WTC11 (cell line): ENCODE measurements at regions not wholly inside any gene's neighbourhood (a gene's known extent, or its start where the extent isn't known, plus 50 kb on each side); places are given as distances from the start of the nearest gene placed in this dataset.

Experiments used
- CREM ChIP-seq: sonication (generic); formaldehyde crosslinking; IDR thresholded peaks from 2 replicates; pipeline ENCODE4 v1.8.1; 2022; ENCODE audit warnings: mild to moderate bottlenecking, missing genetic modification reagents, moderate library complexity
- IRF2 ChIP-seq: sonication (generic); formaldehyde crosslinking; IDR thresholded peaks from 2 replicates; pipeline ENCODE4 v1.8.0; 2022; ENCODE audit warnings: low read depth, missing genetic modification reagents, borderline replicate concordance
- NFE2L1 ChIP-seq: sonication (generic); formaldehyde crosslinking; IDR thresholded peaks from 2 replicates; pipeline ENCODE4 v1.8.1; 2023; ENCODE audit warnings: missing genetic modification reagents
- PREB ChIP-seq: sonication (generic); formaldehyde crosslinking; IDR thresholded peaks from 2 replicates; pipeline ENCODE4 v1.8.1; 2022; ENCODE audit warnings: mild to moderate bottlenecking, missing genetic modification reagents, moderate library complexity, borderline replicate concordance
- TCF7 ChIP-seq: sonication (generic); formaldehyde crosslinking; IDR thresholded peaks from 2 replicates; pipeline ENCODE4 v1.8.0; 2022; ENCODE audit warnings: mild to moderate bottlenecking, low read depth, missing genetic modification reagents, moderate library complexity
- ZNF263 ChIP-seq: sonication (generic); formaldehyde crosslinking; IDR thresholded peaks from 2 replicates; pipeline ENCODE4 v1.8.1; 2022; ENCODE audit warnings: low read depth, mild to moderate bottlenecking, moderate library complexity, missing genetic modification reagents
- ZNF512 ChIP-seq: sonication (generic); formaldehyde crosslinking; IDR thresholded peaks from 2 replicates; pipeline ENCODE4 v1.8.1; 2022; ENCODE audit warnings: missing genetic modification reagents, borderline replicate concordance
- TF ChIP-seq, protein P1 (sequence below): sonication (generic); formaldehyde crosslinking; IDR thresholded peaks from 2 replicates; pipeline ENCODE4 v1.8.0; 2023; ENCODE audit warnings: mild to moderate bottlenecking, missing genetic modification reagents
- TF ChIP-seq, protein P2 (sequence below): sonication (generic); formaldehyde crosslinking; IDR thresholded peaks from 2 replicates; pipeline ENCODE4 v1.8.1; 2023; ENCODE audit warnings: mild to moderate bottlenecking, missing genetic modification reagents
- TF ChIP-seq, protein P3 (sequence below): sonication (generic); formaldehyde crosslinking; IDR thresholded peaks from 2 replicates; pipeline ENCODE4 v1.8.0; 2022; ENCODE audit warnings: mild to moderate bottlenecking, missing genetic modification reagents
- TF ChIP-seq, protein P4 (sequence below): sonication (generic); formaldehyde crosslinking; IDR thresholded peaks from 2 replicates; pipeline ENCODE4 v1.8.0; 2022; ENCODE audit warnings: mild to moderate bottlenecking, missing genetic modification reagents

DNA sequence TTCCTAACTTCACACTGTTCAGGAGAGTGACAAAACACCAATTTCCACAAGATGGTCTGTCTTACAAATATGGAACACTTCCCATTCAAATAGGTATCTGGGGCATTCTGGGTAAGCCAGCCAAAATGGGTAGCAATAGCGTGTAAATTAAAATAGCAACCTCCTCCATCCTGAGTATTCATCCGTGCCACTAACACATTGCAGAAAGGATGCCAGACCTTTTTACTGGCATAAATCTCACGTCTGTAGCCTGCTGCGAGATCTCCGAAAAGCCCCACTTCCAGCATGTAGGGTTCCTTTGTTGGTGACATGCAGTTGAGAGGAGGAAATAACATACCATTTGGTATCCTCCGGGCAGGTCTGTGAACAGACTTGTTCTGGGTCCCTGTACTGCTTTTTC, 52.7 kb upstream of the RAI2 start (continued):
- TF ChIP-seq, protein P1, sequence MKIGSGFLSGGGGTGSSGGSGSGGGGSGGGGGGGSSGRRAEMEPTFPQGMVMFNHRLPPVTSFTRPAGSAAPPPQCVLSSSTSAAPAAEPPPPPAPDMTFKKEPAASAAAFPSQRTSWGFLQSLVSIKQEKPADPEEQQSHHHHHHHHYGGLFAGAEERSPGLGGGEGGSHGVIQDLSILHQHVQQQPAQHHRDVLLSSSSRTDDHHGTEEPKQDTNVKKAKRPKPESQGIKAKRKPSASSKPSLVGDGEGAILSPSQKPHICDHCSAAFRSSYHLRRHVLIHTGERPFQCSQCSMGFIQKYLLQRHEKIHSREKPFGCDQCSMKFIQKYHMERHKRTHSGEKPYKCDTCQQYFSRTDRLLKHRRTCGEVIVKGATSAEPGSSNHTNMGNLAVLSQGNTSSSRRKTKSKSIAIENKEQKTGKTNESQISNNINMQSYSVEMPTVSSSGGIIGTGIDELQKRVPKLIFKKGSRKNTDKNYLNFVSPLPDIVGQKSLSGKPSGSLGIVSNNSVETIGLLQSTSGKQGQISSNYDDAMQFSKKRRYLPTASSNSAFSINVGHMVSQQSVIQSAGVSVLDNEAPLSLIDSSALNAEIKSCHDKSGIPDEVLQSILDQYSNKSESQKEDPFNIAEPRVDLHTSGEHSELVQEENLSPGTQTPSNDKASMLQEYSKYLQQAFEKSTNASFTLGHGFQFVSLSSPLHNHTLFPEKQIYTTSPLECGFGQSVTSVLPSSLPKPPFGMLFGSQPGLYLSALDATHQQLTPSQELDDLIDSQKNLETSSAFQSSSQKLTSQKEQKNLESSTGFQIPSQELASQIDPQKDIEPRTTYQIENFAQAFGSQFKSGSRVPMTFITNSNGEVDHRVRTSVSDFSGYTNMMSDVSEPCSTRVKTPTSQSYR: no peak
- TF ChIP-seq TCF7 (CRISPR knock-in tag) (no peak), PREB (CRISPR knock-in tag) (no peak), ZNF263 (no peak), CREM (CRISPR knock-in tag) (no peak), ZNF512 (CRISPR knock-in tag) (no peak), IRF2 (CRISPR knock-in tag) (no peak), NFE2L1 (no peak)
- TF ChIP-seq, protein P2, sequence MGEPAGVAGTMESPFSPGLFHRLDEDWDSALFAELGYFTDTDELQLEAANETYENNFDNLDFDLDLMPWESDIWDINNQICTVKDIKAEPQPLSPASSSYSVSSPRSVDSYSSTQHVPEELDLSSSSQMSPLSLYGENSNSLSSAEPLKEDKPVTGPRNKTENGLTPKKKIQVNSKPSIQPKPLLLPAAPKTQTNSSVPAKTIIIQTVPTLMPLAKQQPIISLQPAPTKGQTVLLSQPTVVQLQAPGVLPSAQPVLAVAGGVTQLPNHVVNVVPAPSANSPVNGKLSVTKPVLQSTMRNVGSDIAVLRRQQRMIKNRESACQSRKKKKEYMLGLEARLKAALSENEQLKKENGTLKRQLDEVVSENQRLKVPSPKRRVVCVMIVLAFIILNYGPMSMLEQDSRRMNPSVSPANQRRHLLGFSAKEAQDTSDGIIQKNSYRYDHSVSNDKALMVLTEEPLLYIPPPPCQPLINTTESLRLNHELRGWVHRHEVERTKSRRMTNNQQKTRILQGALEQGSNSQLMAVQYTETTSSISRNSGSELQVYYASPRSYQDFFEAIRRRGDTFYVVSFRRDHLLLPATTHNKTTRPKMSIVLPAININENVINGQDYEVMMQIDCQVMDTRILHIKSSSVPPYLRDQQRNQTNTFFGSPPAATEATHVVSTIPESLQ: no peak
- TF ChIP-seq, protein P3, sequence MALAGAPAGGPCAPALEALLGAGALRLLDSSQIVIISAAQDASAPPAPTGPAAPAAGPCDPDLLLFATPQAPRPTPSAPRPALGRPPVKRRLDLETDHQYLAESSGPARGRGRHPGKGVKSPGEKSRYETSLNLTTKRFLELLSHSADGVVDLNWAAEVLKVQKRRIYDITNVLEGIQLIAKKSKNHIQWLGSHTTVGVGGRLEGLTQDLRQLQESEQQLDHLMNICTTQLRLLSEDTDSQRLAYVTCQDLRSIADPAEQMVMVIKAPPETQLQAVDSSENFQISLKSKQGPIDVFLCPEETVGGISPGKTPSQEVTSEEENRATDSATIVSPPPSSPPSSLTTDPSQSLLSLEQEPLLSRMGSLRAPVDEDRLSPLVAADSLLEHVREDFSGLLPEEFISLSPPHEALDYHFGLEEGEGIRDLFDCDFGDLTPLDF (CRISPR knock-in tag): no peak
- TF ChIP-seq, protein P4, sequence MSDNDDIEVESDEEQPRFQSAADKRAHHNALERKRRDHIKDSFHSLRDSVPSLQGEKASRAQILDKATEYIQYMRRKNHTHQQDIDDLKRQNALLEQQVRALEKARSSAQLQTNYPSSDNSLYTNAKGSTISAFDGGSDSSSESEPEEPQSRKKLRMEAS (CRISPR knock-in tag): no peak
